ENCODE measurements at regions not wholly inside any gene's neighbourhood (a gene's known extent, or its start where the extent isn't known, plus 50 kb on each side); places are given as distances from the start of the nearest gene placed in this dataset.

DNA sequence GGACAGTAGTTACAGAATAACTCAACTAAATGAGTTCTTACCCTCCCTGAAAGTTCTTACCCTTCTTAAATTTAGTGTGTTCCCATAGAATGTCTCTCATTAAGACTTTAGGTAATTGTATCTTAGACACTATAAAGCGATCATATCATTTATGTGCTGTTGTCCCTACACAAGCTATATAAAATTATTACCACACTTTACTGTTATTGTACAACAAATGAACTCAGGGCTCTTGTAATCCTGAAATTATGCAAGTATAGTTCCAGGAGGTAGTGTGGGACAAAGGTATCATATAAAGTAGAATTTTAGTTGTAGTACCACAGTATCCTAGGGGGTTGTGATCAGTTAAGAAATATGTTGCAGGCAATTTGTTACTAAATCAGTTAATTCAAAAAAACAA is 167.4 kb upstream of the CARMIL1 start:
- TF ChIP-seq ELK1 (IDR thresholded peaks at IDR 0.05; ENCODE audit: low read depth, low read length) (no peak), EHMT2 (IDR thresholded peaks at IDR 0.05; ENCODE audit: low read depth) (no peak), CHD2 (IDR thresholded peaks at IDR 0.05; ENCODE audit: low read length, partially characterized antibody) (no peak), POLR2A (IDR thresholded peaks at IDR 0.05; ENCODE audit: low read length) (no peak), JUN (IDR thresholded peaks at IDR 0.05) (no peak), ESRRA (IDR thresholded peaks at IDR 0.05; ENCODE audit: borderline replicate concordance, low read length) (no peak)
- TF ChIP-seq, protein P1, sequence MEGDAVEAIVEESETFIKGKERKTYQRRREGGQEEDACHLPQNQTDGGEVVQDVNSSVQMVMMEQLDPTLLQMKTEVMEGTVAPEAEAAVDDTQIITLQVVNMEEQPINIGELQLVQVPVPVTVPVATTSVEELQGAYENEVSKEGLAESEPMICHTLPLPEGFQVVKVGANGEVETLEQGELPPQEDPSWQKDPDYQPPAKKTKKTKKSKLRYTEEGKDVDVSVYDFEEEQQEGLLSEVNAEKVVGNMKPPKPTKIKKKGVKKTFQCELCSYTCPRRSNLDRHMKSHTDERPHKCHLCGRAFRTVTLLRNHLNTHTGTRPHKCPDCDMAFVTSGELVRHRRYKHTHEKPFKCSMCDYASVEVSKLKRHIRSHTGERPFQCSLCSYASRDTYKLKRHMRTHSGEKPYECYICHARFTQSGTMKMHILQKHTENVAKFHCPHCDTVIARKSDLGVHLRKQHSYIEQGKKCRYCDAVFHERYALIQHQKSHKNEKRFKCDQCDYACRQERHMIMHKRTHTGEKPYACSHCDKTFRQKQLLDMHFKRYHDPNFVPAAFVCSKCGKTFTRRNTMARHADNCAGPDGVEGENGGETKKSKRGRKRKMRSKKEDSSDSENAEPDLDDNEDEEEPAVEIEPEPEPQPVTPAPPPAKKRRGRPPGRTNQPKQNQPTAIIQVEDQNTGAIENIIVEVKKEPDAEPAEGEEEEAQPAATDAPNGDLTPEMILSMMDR (IDR thresholded peaks at IDR 0.05), result no peak
- TF ChIP-seq, protein P2, sequence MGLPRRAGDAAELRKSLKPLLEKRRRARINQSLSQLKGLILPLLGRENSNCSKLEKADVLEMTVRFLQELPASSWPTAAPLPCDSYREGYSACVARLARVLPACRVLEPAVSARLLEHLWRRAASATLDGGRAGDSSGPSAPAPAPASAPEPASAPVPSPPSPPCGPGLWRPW (IDR thresholded peaks at IDR 0.05), result no peak
- TF ChIP-seq, protein P3, sequence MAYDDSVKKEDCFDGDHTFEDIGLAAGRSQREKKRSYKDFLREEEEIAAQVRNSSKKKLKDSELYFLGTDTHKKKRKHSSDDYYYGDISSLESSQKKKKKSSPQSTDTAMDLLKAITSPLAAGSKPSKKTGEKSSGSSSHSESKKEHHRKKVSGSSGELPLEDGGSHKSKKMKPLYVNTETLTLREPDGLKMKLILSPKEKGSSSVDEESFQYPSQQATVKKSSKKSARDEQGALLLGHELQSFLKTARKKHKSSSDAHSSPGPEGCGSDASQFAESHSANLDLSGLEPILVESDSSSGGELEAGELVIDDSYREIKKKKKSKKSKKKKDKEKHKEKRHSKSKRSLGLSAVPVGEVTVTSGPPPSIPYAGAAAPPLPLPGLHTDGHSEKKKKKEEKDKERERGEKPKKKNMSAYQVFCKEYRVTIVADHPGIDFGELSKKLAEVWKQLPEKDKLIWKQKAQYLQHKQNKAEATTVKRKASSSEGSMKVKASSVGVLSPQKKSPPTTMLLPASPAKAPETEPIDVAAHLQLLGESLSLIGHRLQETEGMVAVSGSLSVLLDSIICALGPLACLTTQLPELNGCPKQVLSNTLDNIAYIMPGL (CRISPR knock-in tag; IDR thresholded peaks at IDR 0.05; ENCODE audit: borderline replicate concordance), result no peak
